Urothelium cell line (cell line): ENCODE measurements at regions not wholly inside any gene's neighbourhood (a gene's known extent, or its start where the extent isn't known, plus 50 kb on each side); places are given as distances from the start of the nearest gene placed in this dataset.

Experiments
- DNase-seq: peaks from one replicate; pipeline ENCODE4 v3.0.0; 2011; ENCODE audit warnings: low spot score, mixed read lengths
- FAIRE-seq: peaks from 2 replicates; lab custom pipeline; 2011; peaks lifted over from hg19 to GRCh38; lab: Jason Lieb, UNC

DNA sequence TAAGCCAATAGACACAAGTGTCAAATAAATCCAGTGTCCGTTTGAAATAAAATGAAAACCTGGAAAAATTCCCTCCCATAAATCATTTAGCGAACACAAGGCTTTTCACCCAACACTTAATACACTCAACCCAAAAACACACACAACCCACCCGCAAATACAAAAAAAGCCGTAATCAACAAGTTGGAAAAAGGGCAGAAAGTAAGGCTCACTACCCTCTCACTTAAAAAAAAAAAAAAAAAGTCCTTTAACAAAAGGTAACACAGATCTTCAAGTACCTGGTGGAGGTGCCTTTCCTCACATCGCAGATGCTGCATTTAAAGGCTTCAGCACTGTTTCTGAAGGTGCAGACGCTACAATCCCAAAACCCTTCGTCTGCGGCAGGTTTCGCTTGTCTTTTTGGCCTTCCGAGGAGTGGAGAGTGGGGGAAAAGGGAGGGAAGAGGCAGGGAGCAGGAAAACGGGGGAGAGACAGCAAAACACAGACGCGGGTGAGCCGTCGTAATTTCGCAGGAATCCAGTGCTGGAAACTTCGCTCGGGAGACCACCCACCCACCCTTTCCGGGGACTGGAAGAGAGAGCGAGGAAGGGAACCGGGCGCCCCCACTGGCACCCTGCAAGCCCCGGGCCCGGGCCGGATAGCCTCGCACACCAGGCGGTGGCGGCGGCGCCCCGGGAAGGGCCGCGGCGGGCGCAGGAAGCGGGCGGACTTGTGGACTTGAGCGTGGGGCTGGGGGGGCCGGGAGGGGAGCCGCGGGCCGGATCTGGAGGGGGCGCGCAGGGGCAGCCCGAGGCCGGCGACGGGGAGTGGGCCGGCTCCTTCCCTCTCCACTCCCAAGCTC, 401.8 kb downstream of the SHQ1 start, which contains the start of gene RYBP:
Gene RYBP, minus strand, starts transcription at position 404 of the 841 bp plus-strand sequence.
- FAIRE-seq (no peak), DNase-seq (no peak)

DNA sequence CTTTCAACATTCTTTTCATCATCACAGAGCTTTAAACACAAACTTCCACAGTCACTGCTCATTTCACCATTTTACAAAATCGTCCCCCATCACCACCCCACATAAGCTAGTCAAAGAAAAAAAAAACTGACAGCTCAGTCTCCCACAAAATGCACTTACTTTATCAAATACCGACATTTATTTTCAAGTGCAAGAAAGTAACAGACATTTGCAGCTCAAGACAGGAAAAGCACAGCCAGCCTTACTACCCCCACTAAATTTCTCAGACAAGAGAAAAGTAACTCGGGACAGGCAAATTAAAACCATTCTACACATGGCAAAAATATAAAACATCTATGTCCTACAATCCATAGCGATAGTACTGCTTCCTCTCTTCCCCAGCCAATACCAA, 402.4 kb downstream of the SHQ1 start:
- no peak for FAIRE-seq
- no peak for DNase-seq

DNA sequence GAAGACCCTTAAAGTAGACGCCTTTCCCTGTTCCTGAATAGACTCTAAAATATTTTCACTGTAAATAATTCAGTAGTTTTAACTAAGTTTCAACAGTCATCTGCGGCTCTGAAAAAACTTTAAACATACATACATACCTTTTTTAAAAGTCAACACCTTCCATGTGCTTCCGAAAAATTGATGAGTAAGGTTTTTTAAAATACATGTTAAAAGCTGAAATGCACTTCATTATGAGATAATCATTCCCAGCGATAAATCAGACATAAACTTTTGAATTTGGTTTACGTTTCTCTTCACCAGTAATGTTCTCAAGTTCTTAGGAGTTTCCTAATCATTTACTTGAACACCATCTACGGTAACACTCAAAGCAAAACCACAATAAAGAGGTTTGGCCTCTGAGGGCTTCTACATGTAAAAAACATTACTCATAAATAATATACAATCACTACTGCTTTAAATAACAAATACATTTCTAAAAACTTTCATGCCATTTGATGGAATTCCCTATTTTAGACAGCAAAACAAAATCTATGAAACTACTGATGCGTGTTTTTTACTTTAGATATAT, 403.5 kb downstream of the SHQ1 start:
- DNase-seq (no peak), FAIRE-seq (no peak)

DNA sequence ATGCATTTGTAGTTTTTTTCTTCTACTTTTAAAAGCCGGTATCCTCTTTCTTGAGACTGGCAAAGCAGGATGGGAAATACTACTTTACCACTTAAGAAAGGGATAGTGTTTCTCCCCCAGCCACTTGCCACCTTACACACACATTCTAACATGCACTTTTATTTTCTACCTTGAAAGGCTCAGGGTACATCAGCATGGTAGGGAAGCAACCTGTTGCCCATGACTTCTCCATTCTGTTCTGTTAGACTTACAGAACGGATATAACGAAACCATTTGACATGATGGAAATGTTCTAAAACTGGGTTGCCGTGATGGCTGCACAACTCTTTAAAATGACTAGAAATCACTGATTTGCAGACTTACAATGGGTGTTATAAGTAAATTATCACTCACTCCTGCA, 405.5 kb downstream of the SHQ1 start:
- FAIRE-seq, result no peak
- no peak for DNase-seq

DNA sequence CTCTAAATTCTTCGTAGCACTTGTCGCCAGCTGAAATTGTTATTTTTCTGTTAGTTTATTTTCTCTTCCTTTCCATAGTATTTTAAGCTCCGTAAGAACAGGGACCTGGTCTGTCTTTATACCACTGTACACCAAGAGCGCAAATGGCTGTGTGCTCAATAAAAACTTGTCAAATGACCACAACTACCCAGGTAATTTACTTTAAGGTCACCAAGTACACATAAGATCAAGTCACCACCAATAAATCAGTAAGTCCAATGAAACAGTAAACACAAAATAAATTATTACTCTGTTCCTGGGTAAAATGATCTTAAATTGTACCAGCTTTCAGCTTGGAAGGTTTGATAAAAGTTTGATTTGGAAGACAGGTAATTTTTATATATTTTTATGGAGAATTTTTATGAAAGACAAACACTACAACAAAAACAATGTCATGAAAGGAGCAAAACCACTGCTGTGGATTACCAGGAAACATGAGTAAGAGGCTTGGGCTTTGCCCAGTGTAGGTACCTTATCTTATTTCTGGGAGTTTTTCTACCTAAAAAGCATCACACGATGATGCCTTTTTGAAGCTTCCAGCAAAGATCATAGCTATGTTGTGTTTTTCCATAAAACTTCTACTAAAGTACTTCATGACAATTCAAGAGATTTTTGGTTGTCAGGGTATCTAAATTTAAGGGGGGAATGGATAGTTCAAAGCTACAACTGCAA, 406.8 kb downstream of the SHQ1 start:
- DNase-seq (no peak), FAIRE-seq (no peak)

DNA sequence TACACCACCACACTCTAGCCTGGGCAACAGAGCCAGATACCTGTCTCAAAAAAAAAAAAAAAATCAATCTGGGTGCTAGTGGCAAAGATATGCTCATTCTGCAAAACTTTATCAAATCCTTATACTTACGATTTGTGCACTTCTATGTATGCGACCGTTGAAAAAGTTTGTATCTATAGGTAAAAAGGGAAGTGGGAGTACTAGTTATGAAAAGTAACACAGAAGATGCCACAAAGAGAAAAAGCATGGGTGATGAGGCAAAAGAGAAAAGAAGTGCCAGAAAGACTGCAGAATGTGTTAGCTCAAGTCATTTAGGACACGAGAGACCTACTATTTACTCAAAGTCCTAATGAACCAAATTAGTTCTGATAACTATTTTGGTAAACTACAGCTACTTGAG, 407.8 kb downstream of the SHQ1 start:
- no peak for FAIRE-seq
- DNase-seq, result no peak

DNA sequence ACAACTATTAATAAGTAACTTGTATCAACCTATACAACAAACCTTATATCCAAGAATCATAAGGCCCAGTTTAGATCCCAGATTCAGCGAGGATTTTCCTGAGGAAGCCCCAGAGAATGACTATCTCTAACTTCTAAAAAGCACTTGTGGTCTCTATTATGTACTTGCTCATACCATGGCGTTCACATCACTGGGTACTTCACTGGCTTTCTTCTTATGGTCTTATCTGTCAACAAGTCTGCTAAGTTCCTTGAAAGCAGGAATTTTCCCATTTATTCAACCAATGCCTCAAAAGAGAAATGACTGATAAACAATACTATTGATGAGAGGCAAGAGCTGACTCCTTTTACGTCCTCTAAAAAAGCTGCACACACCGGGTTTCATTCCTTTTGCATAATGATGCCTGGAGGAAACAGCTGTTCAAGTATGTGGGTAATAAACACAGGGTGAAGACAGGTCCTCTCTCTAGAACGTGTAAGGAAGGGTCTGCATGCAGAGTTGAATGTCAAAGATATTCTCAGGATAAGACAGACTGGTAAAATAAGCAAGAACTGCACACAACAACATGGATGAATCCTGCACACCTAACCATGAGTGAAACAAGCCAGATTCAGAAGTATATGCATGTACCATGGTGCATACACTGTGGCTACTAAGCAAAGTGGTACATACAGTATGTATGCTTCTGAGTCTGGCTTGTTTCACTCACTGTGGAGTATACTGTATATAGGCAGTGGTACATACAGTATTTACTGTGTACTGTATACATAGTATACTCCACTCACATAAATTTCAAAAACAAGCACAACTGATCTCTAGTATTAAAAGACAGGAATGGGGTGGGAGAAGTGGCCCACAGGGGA, 408.7 kb downstream of the SHQ1 start:
- DNase-seq, result no peak
- no peak for FAIRE-seq

DNA sequence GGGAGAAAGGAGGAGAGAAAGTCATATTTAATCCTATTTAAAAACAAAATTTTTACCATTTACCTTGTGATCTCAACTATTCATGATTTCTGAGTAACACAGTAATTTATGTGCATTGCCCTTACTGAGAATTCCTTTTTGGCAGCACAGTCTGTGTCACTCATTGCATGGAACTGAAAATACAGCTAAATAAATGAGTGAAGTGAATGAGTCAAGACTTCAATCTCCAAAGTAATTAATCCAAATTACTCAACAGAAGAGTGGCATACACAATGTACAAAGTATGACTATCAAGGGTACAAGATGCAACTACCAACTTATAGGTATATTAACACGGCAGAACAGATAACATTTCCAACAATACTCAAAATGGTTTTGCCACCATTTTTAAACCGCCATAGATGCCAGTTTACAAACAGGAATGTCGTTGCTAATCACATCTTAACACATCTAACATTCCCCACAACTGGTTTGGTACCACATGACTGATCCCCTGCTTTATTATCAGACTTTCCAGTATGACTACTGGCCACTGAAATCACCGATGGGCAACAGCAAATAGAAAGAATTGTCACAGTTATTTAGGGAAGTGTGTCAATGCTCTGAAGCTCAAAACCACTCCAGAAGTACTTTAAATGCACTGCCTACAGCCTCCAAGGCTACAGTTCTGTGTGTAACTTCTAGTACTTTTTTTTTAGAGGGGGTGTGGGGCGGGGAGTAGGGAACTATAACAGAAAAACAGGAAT, 410.4 kb downstream of the SHQ1 start:
- no peak for DNase-seq
- no peak for FAIRE-seq

DNA sequence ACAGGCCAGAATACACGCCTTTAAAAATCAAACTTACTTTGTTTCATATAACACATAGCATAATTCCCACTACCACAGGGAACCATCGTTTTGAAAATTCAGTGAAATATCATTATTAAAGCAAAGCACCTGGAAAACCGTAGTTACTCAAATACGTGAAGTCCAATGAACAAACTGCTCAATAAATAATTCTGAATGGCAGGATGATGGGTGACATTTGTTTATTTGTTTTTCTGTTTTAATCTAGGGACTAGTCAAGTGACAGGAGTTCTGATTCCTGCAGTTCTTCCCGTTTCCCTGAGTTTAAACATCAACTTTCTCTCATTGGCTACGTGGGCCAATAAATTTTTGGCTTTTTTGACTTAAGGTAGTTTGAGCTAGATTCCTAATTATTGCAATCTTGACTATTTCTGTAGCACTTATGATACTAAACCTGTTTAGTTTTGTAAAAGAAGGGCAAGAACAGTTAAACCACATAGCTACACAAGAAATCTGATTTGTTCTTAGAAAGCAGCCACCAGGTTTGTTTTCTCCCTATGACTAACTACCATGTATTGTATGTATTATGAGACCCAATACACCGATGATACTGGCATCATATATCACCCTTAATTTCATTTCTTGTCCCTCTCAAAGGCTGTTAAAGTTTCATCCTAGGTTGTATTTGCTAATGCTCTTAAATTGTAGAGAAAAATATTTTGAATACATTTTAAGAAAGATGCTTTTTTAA, 411.2 kb downstream of the SHQ1 start:
- no peak for FAIRE-seq

DNA sequence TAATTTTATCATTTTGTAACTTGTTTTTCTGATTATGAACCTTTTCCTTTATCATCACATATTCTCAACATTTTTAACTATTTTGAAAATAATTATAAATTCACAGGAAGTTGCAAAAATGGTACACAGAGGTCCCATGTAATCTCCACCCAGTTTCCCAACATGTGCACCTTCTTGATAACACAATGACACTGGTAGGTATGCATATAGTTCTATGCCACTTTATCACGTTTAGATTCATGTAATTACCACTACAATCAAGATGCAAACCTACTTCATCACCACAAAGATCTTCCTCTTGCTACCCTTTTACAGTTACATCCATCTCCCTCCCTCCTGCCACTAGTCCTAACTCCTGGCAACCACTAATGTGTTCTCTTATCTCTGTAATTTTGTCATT, 413.9 kb downstream of the SHQ1 start:
- no peak for DNase-seq
- no peak for FAIRE-seq

More for the DNA sequence above, 411.2 kb downstream of the SHQ1 start:
- DNase-seq, result no peak

DNA sequence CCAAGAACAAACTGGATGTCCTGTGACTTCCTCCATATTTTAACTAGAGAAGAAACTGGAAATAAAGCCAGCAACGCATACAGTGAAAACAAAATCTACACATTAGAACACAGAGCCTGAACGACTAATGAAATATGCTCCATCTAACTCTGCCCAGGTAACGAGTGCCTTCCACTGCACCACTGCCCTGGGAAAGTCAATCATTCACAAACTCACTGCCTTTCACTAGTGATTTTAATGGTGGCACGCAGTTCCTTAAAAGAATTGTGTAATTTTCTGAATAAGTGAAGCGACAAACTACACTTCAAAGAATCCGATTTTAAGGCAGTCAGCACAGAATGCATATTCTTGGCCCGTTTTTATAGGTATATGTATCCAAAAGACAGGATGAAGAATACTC, 416.0 kb downstream of the SHQ1 start:
- FAIRE-seq, result no peak
- no peak for DNase-seq

DNA sequence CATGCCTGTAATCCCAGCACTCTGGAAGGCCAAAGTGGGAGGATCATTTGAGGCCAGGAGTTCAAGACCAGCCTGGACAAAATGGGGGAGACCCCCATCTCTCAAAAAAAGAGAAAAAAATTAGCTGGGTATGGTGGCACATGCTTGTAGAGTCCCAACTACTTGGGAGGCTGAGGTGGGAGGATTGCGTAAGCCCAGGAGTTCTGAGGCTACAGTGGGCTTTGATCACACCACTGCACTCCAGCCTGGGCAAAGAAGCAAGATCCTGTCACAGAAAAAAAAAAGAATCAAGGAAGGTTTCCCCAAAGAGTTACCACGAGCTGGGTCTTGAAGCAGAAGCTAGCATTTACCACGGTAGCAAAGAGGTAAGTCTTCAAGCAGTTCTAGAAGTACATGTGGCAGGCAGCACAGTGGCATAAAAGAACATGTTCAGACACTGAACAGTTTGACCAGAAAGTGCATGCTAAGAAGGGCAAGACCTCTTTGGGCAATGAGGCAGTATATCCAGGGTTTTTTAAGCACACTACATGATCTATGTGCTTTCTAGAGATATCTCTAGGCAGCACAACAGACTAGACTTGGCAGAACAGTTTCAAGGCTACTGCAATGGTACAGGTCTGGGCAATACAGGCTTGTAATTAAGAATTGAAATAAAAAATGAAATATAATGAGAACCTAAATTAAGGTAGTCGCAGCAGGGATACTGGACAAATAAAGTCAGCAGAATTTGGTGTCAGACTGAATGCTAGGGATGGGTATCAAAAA, 418.5 kb downstream of the SHQ1 start:
- no peak for DNase-seq
- FAIRE-seq, result no peak

DNA sequence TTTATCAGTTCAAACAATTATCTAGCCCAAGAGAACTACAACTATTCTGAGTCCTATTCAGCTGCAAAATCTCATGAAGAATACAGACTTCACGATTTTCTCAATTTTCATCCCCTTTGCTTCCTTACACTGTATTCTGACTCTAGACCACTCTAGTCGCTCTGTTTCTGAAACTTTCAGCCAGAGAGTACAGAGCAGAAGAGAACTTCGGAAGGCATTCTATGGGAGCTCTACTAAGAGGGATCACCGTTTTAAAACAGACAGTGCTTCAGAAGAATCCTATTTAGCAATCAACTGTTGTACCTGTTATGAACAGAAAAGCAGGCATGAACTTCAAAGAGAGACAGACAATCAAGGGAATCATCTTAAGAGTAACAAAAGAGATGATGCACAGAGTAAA, 419.4 kb downstream of the SHQ1 start:
- DNase-seq, result no peak

DNA sequence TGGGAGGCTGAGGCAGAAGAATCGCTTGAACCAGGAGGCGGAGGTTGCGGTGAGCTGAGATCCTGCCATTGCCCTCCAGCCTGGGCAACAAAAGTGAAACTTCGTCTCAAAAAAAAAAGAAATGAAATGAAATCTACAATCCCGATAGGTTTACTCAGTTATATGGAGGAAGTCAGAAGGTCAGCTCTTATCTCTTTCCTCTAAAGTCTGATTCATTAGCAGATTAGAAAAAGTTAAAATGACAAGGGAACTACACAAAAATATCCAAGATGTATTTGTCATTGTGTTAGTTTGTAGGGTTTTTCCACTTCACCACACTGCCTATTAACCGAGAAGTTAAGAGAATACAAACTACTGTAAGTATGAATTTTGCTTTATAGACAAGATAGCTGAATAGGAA, 420.6 kb downstream of the SHQ1 start:
- FAIRE-seq, result no peak
- no peak for DNase-seq

More for the DNA sequence above, 419.4 kb downstream of the SHQ1 start:
- FAIRE-seq, result no peak

DNA sequence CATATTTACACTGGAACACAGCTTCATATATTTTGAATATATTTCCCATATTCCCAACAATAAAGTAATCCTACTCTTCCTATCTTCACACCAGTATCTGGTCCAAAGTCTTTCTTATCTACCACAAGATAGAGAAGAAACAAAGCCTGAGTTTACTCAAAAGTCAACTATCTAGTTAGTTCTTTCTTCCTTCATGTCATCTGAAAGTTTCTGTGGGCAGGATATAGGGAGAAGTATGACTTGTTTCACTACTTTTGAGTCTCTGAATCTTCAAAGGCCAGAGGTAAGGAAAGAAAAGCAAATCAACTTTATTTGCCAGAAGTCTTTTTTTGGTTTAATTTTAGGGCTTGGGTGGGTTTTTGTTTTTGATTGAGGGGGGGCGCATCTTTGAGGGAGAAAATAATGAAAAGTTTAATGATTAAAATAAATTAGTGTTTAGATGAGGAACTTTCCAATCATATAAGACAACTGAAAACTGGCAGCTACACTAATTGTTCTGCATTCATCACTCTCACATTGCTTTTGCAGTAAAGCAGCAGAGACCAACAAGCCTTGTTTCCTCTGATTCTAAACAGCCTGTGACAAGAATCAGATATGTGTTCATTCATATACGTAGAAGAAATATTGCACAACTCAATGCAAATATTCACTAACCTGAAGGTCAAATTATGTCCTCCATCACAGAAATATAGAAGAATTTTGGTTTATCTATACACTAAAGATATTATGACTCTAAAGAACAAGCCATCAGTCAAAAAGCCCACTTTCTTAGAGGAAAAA, 421.4 kb downstream of the SHQ1 start:
- no peak for FAIRE-seq

DNA sequence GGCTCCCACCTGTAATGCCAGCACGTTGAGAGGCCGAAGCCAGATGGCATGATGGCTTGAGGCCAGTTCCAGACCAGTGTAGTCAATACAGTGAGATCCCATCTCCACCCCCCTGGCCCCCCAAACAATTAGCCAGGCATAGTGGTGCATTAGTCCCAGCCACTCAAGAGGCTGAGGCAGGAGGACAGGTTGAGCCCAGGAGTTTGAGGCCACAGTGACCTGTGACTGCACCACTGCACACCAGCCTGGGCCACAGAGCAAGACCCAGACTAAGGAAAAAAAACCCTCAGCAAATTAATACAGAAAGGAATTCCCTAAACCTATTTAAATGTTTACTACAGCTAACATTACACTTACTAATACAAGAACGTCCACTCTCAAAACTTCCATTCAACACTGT, 424.6 kb downstream of the SHQ1 start:
- FAIRE-seq (no peak), DNase-seq (no peak)

More for the DNA sequence above, 421.4 kb downstream of the SHQ1 start:
- no peak for DNase-seq

DNA sequence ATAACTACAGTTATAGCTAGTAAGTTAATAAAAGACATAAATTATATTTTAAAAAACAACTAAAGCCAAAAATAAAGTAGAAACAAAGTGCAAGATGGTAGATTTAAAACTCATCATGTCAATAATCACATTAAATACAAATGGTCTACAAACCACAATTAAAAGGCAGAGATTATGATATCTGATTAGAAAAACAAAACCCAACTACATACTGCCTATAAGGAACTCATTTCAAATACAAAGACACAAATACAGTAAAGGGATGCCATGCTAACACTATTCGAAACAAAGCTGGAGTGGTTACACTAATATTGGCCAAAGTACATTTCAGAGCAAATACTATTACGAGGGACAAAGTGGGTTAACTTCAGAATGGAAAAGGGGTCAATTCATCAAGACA, 426.5 kb downstream of the SHQ1 start:
- DNase-seq (no peak), FAIRE-seq (no peak)

DNA sequence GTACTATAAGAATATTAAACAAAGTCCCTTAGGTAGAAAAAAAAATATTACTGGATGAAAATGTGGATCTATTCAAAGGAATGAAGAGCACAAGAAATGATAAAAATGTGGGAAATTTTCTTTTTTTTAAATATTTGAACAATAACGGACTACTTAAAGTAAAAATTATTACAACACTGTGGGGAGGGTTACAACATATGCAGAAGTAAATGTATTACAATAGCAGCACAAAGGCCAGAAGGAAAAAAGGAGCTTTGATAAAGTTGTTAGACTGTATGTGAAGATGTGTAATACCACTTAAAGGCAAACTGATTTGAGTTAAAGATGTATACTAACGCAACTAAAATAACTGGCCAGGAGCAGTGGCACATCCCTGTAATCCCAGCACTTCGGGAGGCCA, 427.1 kb downstream of the SHQ1 start:
- no peak for FAIRE-seq
- no peak for DNase-seq
